NCI-H128 (cell line): ENCODE measurements at regions not wholly inside any gene's neighbourhood (a gene's known extent, or its start where the extent isn't known, plus 50 kb on each side); places are given as distances from the start of the nearest gene placed in this dataset.

Experiments
- DNase-seq: peaks from one replicate; lab custom pipeline; 2025; ENCODE audit not compliant: unreplicated experiment; lab: John Stamatoyannopoulos, UW

DNA sequence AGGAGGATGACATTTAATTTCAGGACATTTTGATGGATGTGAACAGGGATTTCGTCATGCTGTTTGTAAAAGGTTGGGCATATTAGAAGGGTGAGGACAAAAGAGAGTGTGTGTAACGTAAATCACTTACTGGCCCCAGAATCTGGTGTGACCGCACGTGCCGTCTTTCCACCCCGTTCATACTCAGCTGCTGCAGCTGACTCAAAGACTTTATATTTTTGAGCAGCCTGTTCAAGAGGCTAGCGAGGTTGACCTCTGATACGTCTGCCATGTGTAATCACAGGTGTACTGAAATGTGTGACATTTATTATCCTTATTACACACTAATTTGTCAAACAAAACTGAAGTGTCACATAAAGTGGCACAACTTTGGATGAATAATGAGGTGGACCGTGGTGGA lies 66.5 kb upstream of the ERRFI1 start:
- no peak for DNase-seq

DNA sequence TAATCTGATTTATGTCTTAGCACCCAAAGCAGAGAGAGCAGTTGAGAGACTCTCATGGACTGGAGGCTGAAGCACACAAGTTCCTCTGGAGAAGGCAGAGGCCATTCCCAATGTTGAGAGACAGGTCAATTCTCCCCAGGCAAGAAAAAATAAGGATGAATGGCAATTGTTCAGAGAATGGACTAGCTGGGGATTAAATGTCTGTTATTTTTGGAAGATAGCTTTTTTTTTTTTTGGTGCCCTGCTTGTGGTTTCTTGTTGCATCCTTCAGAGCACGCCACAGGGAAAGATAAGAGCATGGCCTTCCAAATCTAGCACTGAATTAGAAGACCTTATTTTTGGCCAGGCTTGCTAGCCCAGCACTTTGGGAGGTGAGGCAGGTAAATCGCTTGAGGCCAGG lies 65.6 kb upstream of the ERRFI1 start:
- no peak for DNase-seq

DNA sequence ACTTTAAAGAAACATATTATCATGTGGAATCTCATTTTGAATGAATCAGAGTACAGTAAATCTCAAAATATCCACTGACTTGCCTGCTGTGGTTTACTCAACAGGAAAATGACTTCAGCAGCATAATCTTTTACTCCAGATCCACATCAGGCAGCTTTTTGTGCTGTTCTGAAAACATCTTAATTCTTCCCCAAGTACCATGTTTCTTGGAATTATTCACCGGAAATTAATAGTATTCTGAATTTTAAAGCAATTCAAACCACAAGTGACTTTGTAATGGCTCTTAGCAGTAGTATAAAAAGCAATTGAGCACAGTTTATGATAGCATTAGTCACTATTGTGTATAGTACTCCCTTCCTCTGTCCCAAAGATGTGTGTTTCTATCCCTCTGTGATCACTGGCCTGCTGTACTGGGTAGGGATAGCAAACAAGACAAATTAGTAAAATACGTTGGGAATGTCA lies 64.2 kb upstream of the ERRFI1 start:
- DNase-seq: no peak

DNA sequence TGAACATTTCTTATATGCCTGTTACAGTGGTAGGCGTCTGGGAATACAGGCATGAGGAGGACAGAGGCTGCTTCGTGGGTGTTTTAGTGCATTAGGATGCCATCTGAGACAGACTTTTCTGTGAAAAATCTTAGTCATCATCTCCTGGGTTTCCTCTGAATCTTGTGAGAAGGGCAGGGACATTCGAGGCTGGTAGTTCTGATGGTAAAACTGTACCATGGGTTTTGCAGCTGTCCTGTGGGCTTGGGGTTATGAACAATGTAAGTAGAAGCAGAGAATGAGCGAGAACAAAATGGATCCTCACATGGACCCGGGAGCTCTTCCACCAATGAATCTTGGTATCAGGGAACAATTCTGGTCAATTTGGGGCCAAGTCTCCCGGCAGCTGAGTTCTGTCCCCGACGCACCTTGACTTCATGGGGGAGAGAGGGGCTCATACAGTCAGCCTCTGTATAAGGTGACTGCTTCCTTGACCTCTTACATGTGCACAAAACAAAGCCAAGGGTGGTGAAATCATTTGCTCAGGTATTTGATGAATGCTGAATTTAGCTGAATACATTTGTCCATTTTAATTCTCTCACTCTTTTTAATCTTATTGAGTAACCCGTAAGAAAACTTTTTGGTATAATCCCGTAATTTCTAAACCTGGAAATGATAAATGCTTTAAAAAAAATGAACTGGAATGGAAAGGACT lies 63.6 kb upstream of the ERRFI1 start:
- no peak for DNase-seq

DNA sequence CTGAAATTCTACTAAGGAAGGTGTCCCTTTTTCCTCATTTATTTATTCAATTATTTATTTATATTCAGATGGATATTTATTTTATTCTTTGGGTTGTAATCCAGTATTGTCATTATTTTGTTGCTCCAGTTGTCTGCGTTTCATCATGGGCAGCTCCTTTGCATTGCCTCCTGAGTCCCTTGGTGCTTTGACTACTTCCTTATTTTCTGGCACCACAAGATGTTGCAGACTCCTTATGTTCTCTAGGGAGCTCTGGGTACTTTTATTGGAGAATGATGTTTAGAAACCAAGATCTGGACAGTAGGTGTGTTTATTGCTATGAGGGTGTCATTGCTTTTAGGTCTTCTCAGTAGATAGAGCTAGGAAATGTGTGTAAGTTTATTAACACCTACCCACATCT lies 59.9 kb upstream of the ERRFI1 start:
- DNase-seq: no peak

DNA sequence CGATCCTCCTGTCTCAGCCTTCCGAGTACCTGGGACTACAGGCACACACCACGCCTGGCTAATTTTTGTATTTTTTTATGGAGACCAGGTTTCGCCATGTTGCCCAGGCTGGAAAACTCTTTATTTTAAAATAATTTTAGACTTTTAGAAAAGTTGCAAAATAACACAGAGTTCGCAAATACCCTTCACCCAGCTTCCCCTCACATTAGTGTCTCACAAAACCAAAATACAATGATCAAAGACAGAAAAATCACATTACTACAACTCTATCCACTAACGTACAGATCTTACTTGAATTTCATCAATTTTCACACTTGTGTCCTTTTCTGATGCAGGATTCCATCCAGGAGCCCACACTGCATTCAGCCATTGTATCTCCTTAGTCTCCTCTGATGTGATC lies 58.8 kb upstream of the ERRFI1 start:
- no peak for DNase-seq

DNA sequence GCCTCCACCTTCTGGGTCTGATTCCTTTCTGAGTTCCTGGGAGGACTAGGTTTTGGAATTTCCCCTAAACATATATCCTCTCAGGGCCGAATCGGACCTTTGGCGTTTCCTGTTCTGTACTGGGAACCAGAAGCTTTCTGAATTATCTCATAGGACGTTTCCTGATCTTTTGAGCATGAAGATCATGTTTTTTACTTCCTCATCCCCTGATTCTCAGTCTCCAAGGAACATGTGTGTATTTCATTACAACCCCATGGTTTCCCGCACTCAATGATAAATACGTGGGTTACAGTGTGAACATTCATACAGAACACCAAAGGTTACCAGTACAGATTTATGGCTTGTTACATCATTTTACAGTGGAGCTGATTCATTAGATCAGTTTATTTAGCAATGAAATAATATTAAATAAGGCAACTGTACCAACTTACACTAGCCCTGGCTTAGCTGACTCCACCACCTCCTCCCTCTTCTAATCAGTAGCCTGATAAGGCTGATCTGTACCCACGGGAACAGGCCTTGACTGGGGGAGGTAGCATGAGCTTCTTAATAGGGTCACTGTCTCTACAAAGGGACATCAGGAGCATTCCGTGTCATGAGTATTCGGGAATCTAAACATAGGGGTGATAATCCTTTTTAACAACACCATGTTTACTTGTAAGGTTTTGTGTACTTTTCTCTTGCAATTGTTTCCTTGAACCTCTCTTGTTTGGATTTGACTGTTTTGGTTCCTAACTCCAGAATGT lies 57.8 kb upstream of the ERRFI1 start:
- DNase-seq: no peak

DNA sequence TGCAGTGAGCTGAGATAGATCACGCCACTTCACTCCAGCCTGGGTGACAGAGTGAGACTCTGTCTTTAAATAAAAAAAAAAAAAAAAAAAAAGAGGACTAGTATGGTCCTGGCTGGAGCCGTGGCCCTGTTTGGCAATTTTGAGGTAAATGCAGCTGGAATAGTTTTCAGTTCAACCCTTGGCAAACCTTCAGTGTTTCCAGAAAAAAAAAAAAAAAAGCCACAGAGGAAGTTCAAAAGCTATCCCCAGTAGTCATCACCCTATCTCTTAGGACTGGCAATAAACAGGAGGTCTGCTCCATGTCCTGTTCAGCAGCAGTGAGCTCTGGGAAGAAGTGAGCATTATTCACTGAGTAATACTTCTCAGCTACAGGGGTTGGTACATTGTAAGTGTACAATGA lies 56.8 kb upstream of the ERRFI1 start:
- no peak for DNase-seq

DNA sequence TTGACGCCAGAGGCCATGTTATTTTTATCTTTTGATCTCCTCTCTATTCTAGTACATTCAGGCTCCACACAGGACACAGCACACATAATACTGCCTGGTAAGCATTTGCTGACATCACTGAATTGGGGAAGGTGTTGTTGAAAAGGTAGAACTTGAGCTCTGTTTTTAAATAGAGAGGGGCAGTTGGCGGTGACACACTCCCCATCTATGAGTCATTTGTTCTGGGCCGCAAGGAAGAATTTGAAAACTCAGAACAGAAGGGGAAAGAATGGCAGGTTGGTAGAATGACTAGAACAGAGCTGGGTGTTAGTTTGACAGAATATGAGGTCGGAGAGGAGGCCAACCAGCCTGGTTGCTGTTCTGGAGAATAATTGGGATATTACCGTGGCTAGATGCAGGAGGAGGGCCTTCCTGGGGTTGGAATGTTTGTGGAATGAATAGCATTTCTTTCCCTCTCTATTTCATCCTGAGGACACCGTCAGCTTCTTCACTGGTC lies 52.1 kb upstream of the ERRFI1 start:
- no peak for DNase-seq

DNA sequence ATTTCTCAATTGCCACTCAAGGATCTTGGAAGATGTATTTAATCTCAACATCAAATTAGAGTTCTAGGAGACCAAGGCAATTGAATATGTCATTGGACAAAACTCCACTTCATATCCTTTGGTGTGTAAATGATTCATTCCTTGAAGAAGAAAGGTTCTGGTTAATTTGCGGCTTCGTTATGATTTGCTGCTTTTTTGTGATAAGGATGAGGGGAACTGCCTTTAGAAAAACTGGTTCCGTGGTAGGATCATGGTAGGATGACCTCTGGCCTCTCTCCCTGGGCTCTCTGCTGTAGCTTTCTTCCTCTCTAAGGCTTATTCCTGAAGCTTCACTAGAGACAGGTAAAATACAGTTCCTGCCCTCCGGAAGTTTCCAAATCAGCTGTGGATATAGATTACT lies 51.5 kb upstream of the ERRFI1 start:
- no peak for DNase-seq

DNA sequence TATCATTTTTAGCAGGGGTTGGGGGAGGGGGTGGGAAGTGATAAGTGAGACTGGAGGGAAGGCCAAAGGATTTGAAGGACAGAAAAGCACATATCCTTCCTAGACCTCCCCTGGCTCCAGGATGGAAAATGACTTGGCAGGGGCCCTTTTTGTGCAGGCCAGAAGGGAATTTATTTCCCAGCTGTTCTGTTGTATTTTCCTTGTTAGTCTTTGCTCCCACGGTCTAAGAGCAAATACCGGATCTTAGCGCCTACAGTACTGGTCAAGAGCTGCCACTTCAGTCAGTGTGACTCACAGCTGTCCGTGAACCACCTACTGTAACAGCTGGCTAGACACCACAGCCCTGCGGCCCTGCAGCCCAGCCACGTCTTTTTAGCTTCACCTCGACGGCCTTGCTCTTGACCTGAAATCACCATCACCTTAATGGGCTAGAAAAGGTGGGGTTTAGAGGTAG lies 51.0 kb upstream of the ERRFI1 start:
- no peak for DNase-seq

DNA sequence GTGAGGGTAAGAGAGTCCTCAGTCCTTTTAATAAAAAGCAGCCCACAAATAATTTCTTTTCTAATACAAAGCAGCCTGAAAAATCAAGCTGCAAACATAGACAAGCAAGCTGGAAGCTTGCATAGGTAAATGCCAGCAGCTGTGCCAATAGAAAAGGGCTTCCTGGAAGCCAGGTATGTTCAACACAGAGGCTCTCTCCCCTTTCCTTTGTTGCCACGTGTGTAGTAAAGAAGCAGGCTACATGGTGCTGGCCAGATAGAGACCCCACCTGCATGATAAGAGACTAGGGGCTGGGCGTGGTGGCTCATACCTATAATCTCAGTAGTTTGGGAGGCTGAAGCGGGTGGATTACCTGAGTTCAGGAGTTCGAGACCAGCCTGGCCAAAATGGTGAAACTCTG lies 50.1 kb upstream of the ERRFI1 start:
- no peak for DNase-seq
